ENCODE measurements at regions not wholly inside any gene's neighbourhood (a gene's known extent, or its start where the extent isn't known, plus 50 kb on each side); places are given as distances from the start of the nearest gene placed in this dataset.

DNA sequence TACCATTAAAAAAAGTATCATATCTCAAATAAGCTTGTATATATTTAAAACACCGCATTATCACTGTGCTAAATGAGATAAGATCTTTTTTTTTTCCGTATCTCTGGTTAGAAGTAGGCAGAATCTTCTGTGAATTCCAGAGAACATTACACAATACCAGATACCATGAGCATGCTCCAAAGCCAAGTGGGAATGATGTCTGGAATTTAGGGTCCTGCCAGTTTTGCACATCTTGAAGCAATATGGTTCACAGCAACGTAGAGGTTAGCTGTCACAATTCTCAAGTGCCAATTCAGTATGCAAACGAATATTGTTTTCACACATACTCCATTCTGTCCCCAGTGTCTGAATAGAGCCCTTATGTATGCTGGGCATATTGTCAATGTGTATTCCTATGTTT, 127.5 kb upstream of the NEIL3 start:
- no peaks in the 10 kb centered on the region for H3K4me1 Mint-ChIP-seq
- H3K4me1 ChIP-seq (ENCODE audit: control insufficient read depth in 1 of 2, insufficient read depth in 2 of 2, low read length in 2 of 2): no peaks in the 10 kb centered on the region
- no peak overlapping the region for H3K4me3 ChIP-seq (replicated peaks in 1 of 3; ENCODE audit: low read depth in 2 of 3, low read length in 3 of 3)
- H3K4me2 ChIP-seq (replicated peaks; ENCODE audit: extremely low read depth, low read length, poor library complexity, severe bottlenecking): no peak overlapping the region
- no peaks in the 10 kb centered on the region for H3K27me3 ChIP-seq (ENCODE audit: control insufficient read depth in 2 of 2, insufficient read depth in 2 of 2, low read length in 2 of 2)
- no peaks in the 10 kb centered on the region for H3K79me2 ChIP-seq (ENCODE audit: insufficient read depth, low read length)
- no peaks in the 10 kb centered on the region for H3K36me3 ChIP-seq (replicated peaks in 1 of 2; ENCODE audit: control insufficient read depth in 1 of 2, insufficient read depth in 2 of 2, low read length in 2 of 2)
- no peak overlapping the region for H2AFZ ChIP-seq (ENCODE audit: insufficient read depth, low read depth, low read length, poor library complexity, severe bottlenecking)
- peaks cover 0 to 2% (median 0%) of the 10 kb centered on the region in 3 donors for H3K27me3 Mint-ChIP-seq (ENCODE audit: low read depth in 3 of 3)
- H3K27ac Mint-ChIP-seq: no peak overlapping the region
- no peak overlapping the region for H3K4me3 Mint-ChIP-seq
- 100% methylated on average over 1 of the region's 4 CpGs for WGBS (ENCODE audit: insufficient coverage)
- H3K9me3 Mint-ChIP-seq: peaks cover 0 to 3% (median 0%) of the 10 kb centered on the region in 7 donors
- no peaks in the 10 kb centered on the region for H4K20me1 ChIP-seq (ENCODE audit: insufficient read depth, low read length)
- H3K9ac ChIP-seq (ENCODE audit: insufficient read depth, low read length, poor library complexity, severe bottlenecking): no peak overlapping the region
- H3K9me3 ChIP-seq (replicated peaks in 1 of 2; ENCODE audit: control insufficient read depth in 1 of 2, insufficient read depth in 1 of 2, low read length in 2 of 2): no peaks in the 10 kb centered on the region
- TF ChIP-seq, protein P1, sequence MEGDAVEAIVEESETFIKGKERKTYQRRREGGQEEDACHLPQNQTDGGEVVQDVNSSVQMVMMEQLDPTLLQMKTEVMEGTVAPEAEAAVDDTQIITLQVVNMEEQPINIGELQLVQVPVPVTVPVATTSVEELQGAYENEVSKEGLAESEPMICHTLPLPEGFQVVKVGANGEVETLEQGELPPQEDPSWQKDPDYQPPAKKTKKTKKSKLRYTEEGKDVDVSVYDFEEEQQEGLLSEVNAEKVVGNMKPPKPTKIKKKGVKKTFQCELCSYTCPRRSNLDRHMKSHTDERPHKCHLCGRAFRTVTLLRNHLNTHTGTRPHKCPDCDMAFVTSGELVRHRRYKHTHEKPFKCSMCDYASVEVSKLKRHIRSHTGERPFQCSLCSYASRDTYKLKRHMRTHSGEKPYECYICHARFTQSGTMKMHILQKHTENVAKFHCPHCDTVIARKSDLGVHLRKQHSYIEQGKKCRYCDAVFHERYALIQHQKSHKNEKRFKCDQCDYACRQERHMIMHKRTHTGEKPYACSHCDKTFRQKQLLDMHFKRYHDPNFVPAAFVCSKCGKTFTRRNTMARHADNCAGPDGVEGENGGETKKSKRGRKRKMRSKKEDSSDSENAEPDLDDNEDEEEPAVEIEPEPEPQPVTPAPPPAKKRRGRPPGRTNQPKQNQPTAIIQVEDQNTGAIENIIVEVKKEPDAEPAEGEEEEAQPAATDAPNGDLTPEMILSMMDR (IDR thresholded peaks at IDR 0.05): no peak
- intact Hi-C loops (cut with micrococcal nuclease): no loop called here
- no peak for DNase-seq
- H3K27ac ChIP-seq (ENCODE audit: low read depth in 1 of 2, low read length in 2 of 2): no peak overlapping the region
- H3K36me3 Mint-ChIP-seq: no peaks in the 10 kb centered on the region

DNA sequence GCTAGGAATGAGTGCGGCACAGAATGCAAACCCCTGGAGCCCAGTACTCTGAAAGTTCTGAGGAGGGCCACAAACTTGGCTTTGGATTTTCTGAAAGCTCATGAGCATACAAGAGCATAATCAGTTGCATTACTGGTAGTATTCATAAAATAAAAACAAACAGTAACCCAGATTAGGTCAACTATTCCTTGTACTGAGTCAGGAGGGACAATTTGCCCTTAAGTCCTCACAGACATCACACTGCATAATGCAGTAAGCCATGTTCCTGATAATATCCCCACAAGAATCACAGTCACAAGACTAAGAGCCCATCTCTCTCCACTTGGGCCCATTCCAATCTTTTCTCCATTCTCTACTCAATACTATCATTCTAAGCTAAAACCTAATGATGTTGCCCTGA, 126.9 kb upstream of the NEIL3 start:
- no peak overlapping the region for H3K4me2 ChIP-seq (replicated peaks; ENCODE audit: extremely low read depth, low read length, poor library complexity, severe bottlenecking)
- intact Hi-C loops (cut with micrococcal nuclease): no loop called here
- H3K4me1 ChIP-seq (ENCODE audit: control insufficient read depth in 1 of 2, insufficient read depth in 2 of 2, low read length in 2 of 2): no peaks in the 10 kb centered on the region
- H3K4me3 ChIP-seq (replicated peaks in 1 of 3; ENCODE audit: low read depth in 2 of 3, low read length in 3 of 3): no peak overlapping the region
- TF ChIP-seq, protein P1 (IDR thresholded peaks at IDR 0.05): no peak
- peaks cover 0 to 3% (median 0%) of the 10 kb centered on the region in 7 donors for H3K9me3 Mint-ChIP-seq
- H3K36me3 Mint-ChIP-seq: no peaks in the 10 kb centered on the region
- no peaks in the 10 kb centered on the region for H3K9me3 ChIP-seq (replicated peaks in 1 of 2; ENCODE audit: control insufficient read depth in 1 of 2, insufficient read depth in 1 of 2, low read length in 2 of 2)
- no peak for DNase-seq
- H3K27ac Mint-ChIP-seq: no peak overlapping the region
- H3K27me3 Mint-ChIP-seq (ENCODE audit: low read depth in 3 of 3): peaks cover 0 to 2% (median 0%) of the 10 kb centered on the region in 3 donors
- no peaks in the 10 kb centered on the region for H3K79me2 ChIP-seq (ENCODE audit: insufficient read depth, low read length)
- H3K9ac ChIP-seq (ENCODE audit: insufficient read depth, low read length, poor library complexity, severe bottlenecking): no peak overlapping the region
- H3K27ac ChIP-seq (ENCODE audit: low read depth in 1 of 2, low read length in 2 of 2): no peak overlapping the region
- no peaks in the 10 kb centered on the region for H3K36me3 ChIP-seq (replicated peaks in 1 of 2; ENCODE audit: control insufficient read depth in 1 of 2, insufficient read depth in 2 of 2, low read length in 2 of 2)
- H3K4me3 Mint-ChIP-seq: no peak overlapping the region
- H4K20me1 ChIP-seq (ENCODE audit: insufficient read depth, low read length): no peaks in the 10 kb centered on the region
- no CpG with 5 or more reads among the region's 1 CpG for WGBS (ENCODE audit: insufficient coverage)
- H3K4me1 Mint-ChIP-seq: no peaks in the 10 kb centered on the region
- no peak overlapping the region for H2AFZ ChIP-seq (ENCODE audit: insufficient read depth, low read depth, low read length, poor library complexity, severe bottlenecking)
- no peaks in the 10 kb centered on the region for H3K27me3 ChIP-seq (ENCODE audit: control insufficient read depth in 2 of 2, insufficient read depth in 2 of 2, low read length in 2 of 2)

Data from CD14-positive monocyte (primary cell).